HG02759 (cell line): ENCODE measurements at regions not wholly inside any gene's neighbourhood (a gene's known extent, or its start where the extent isn't known, plus 50 kb on each side); places are given as distances from the start of the nearest gene placed in this dataset.
"Not testable (repeated sequence)": the region's sequence is repeated elsewhere in the genome, so short reads cannot be mapped to it uniquely, and the experiment has no call there.

Experiments used
- ATAC-seq: cut with Tn5 transposase; IDR thresholded peaks from one replicate; pipeline ENCODE4 v1.9.1; 2021; ENCODE audit warnings: mild to moderate bottlenecking, moderate library complexity; ENCODE audit not compliant: unreplicated experiment

- no peak for ATAC-seq
Measured at GRCh38 chr11:87573708-87574107, 536.0 kb downstream of the TMEM135 start.

GRCh38 chr11:87572881-87573280 lies 535.1 kb downstream of the TMEM135 start:
- ATAC-seq, result no peak

GRCh38 chr11:87560352-87560751 lies 522.6 kb downstream of the TMEM135 start:
- no peak for ATAC-seq

GRCh38 chr11:87559852-87560251 lies 522.1 kb downstream of the TMEM135 start:
- ATAC-seq, result not testable (repeated sequence)

GRCh38 chr11:87555101-87555500 lies 517.4 kb downstream of the TMEM135 start:
- no peak for ATAC-seq

GRCh38 chr11:87548797-87549196 lies 511.1 kb downstream of the TMEM135 start:
- ATAC-seq, result no peak

- no peak for ATAC-seq
Measured at GRCh38 chr11:87545858-87546257, 508.1 kb downstream of the TMEM135 start.

- ATAC-seq, result no peak
Measured at GRCh38 chr11:87539596-87539995, 501.9 kb downstream of the TMEM135 start.

- ATAC-seq, result no peak
Measured at GRCh38 chr11:87536565-87536964, 498.8 kb downstream of the TMEM135 start.

GRCh38 chr11:87536016-87536415 lies 498.3 kb downstream of the TMEM135 start:
- no peak for ATAC-seq

GRCh38 chr11:87535513-87535912 lies 497.8 kb downstream of the TMEM135 start:
- ATAC-seq, result no peak

- not testable (repeated sequence) for ATAC-seq
Measured at GRCh38 chr11:87531835-87532234, 494.1 kb downstream of the TMEM135 start.

GRCh38 chr11:87529486-87529885 lies 491.8 kb downstream of the TMEM135 start:
- no peak for ATAC-seq

GRCh38 chr11:87528752-87529151 lies 491.0 kb downstream of the TMEM135 start:
- no peak for ATAC-seq

GRCh38 chr11:87523276-87523675 lies 485.5 kb downstream of the TMEM135 start:
- ATAC-seq, result no peak

- no peak for ATAC-seq
Measured at GRCh38 chr11:87518266-87518665, 480.5 kb downstream of the TMEM135 start.

GRCh38 chr11:87517351-87517750 lies 479.6 kb downstream of the TMEM135 start:
- no peak for ATAC-seq

- not testable (repeated sequence) for ATAC-seq
Measured at GRCh38 chr11:87507722-87508121, 470.0 kb downstream of the TMEM135 start.

GRCh38 chr11:87506946-87507345 lies 469.2 kb downstream of the TMEM135 start:
- not testable (repeated sequence) for ATAC-seq

- no peak for ATAC-seq
Measured at GRCh38 chr11:87501388-87501787, 463.7 kb downstream of the TMEM135 start.

GRCh38 chr11:87494936-87495335 lies 457.2 kb downstream of the TMEM135 start:
- ATAC-seq, result not testable (repeated sequence)

- not testable (repeated sequence) for ATAC-seq
Measured at GRCh38 chr11:87494026-87494425, 456.3 kb downstream of the TMEM135 start.

GRCh38 chr11:87493516-87493915 lies 455.8 kb downstream of the TMEM135 start:
- ATAC-seq, result no peak

- no peak for ATAC-seq
Measured at GRCh38 chr11:87491381-87491780, 453.6 kb downstream of the TMEM135 start.
